Colon (tissue), 2 donors: ENCODE measurements at regions not wholly inside any gene's neighbourhood (a gene's known extent, or its start where the extent isn't known, plus 50 kb on each side); places are given as distances from the start of the nearest gene placed in this dataset.

Experiments used
- FAIRE-seq: peaks from 2 replicates; lab custom pipeline; 2012; peaks lifted over from hg19 to GRCh38; lab: Jason Lieb, UNC
- donor health status: control.
- donor health status: control.

DNA sequence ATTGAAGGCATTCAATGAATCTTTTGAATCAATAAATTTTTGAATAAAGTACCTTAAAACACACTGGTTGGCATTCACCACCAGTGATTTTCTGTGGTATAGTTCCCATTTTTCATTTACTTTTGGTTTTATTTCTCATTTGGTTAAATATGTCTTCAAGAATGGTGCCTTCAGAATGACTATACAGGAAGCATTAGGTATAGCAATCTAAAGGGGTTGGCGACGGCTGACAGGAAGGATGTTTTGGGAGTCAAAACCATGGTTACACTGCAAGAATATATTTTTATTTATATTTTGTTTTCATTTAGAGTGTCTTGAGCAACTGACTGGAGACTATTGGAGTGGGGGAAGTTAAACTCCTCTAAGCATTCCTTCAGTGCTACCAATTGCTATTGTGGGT, 235.7 kb downstream of the HTR1A start:
- no peak for FAIRE-seq

DNA sequence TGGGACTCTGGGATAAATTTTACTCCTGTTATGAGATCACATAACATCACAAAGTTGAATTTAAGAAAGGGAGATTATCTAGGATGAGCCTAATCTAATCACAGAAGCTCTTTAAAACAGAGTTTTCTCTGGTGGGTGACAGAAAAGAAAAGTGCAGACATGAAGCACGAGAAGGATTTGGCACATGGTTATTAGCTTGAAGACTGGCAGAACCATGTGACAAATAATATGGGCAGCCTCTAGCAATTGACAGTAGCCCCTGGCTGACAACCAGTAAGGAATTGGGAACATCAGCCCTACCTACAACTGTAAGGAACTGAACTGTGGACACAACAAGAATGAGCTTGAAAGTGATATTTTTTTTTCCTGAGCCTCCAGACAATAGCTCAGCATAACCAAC, 243.1 kb downstream of the HTR1A start:
- no peak for FAIRE-seq

DNA sequence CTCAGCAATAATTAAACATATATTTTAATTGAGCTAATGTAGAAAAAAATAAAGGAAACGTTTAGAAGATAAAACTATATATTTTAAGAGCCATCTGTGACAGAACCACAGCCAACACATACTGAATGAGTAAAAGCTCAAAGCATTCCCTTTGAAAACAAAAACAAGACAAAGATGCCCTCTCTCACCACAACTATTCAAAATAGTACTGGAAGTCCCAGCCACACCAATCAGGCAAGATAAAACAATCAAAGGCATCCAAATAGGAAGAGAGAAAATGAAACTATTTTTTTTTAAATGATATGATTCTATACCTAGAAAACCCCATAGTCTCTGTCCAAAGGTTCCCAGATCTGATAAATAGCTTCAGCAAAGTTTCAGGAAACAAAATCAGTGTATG, 262.0 kb downstream of the HTR1A start:
- no peak for FAIRE-seq

DNA sequence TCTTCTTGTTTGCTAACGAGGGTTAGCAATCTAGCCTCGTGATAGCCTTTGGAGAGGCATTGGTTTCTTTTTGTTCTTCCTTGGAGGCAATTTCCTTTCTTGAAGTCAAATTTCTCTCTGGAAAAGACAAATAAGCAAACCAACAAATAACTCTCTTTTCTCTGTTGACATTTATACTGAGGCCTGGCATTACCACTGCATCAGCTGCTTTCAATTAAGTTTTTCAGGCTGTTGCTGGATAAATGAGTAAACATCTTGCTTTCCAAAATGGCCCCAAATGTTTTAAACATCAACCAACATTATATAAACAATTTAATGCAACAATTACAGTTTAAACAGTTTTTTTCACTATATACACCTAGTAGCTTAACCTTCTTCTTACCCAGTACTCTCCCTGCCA, 264.4 kb downstream of the HTR1A start:
- no peak for FAIRE-seq

DNA sequence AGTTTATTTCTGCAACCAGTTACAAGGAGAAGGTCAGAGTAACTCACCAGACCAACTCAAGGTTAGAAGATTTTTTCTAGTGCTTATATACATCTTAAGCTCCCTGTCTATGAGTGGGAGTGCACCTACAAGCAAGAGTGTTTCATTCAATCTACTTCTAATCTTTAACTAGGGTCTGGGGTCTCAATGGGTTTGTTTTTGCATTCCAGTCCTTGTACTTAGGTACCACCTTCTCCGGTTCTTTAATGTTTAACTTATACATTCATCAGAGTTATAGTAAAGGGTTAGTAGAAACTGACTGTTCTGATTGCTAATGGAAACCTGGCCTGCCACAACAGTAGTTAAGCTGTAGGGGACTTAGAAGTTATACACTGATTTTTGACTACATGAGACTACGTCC, 271.7 kb downstream of the HTR1A start:
- FAIRE-seq: no peak

DNA sequence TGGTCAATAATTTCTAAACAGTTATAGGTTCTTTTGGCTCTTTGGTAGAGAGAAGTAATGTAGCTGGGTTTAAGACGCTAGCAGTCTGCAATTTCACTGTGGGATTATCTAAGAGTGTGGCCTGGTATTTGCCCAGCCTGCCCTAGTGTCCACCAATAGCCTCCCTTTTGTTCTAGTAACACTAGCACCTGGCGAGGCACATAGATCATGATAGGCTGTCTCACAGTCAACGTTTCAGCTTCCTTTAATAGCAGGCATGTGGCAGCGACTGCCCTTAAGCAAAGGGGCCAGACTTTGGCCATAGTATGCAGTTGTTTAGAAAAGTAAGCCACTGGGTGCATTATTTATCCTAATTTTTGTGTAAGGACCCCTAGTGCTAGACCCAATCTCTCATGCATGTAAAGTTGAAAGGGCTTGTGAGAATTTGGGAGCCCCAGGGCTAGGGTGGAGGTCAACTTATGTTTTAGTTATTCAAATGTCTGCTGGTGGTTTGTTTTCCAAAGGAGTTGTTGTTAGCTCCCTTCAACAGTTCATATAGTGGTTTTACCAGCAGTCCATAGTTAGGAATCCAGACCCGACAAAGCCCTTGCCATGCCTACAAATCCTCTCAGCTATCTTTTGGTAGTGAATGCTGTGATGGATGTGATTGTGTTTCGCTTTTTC, 274.3 kb downstream of the HTR1A start:
- FAIRE-seq: no peak

DNA sequence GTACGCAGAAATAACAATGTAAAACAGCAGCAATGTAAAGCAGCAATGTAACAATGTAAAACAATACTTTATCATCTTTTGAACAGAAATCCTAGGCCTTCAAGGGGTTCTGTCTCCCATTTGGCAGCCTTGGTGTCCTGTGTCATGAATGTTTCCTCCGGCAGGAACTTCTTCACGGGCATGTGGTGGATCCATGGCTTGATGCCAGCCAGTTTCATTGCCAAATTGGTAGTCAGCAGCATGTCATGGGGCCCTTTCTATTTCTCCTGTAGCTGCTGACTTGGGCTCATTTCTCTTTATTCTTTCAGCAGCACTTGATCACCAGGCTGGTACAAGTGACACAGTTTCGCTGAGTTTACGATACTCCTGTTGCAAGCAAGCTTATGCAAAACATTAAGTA, 275.3 kb downstream of the HTR1A start:
- no peak for FAIRE-seq

DNA sequence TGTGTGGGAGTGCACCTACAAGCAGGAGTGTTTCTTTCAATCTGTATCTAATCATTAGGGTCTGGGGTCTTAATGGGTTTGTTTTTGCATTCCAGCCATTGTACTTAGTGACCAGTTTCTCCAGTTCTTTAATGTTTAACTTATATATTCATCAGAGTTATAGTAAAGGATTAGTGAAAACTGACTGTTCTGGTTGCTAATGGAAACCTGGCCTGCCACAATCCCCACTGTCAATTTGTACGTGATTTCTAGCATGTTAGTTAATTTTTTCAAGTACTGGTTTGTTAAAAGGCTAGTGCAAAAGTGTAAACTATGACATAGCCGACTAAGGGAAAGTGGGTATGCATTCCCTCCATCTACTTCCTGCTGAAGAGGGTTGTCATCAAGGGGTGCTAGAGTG, 276.1 kb downstream of the HTR1A start:
- no peak for FAIRE-seq

DNA sequence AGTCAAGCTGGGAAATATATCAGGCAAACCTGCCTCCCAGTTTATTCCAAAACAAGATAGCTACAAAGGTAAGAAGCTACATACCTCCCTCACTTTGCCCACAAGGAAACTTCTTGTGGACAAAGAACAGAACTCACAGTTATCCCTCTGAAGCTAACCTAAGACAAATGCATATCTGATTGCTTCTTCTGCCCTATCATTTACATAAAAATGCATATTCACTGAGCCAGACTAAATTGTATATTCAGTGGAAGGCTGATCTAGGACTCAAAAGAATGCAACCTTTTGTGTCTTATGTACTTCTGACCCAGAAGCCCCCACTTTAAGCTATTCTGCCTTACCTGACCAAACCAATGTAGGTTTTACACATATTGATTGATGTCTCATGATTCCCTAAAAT, 276.8 kb downstream of the HTR1A start:
- no peak for FAIRE-seq

DNA sequence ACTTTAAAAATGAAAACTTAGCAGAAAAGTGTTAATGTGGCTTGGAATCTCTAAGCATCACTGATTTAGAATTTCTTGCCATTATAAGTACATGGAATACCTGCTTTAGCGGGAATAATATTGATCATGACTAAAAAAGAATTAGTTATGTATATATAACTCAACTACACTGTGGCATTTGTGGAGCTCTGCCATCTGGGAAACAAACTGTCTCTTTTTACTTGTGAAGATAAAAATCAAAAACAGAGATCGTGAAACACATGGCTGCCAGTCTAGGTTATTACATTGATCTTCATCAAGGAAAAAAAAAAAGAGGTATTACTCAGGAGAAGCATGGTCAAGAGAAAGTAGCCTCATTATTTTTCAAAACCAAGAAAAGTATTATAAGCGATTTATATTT, 287.4 kb downstream of the HTR1A start:
- no peak for FAIRE-seq

DNA sequence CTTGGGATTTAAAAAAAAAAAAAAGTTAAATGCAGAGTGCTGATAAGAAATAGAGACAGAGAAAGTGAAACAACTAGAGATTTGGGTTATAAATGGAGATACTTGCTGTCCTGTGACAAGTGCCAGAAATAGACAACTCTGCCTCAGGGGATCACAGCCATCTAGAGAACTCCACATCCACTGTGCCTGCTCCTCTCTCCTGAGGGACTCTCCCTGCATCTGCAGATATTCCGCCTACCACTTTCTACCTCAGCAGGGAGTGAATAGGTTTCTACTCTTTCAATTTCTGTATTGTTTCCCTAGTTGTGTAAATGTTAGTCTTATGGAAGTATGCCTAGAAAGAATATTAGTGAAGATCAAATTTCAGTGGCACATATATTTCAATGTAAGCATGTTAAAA, 307.2 kb downstream of the HTR1A start:
- no peak for FAIRE-seq

DNA sequence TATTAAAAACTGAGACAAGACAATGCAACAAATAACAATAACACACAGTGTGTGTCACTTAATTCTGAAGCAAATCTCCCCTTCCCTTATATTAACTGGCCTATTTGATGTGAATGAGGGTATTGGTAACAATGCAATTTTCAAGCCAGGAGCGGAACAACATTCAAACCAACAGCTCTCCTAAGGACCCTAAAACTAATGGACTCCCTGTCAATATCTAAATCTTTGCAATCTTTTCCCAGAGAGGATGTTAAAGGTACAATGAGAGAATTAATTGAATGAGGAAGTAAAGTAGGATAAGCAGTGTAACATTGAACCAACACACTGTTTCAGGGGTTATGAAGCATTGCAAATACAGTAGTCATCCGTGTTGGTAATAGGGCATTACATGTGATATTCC, 311.7 kb downstream of the HTR1A start:
- no peak for FAIRE-seq

DNA sequence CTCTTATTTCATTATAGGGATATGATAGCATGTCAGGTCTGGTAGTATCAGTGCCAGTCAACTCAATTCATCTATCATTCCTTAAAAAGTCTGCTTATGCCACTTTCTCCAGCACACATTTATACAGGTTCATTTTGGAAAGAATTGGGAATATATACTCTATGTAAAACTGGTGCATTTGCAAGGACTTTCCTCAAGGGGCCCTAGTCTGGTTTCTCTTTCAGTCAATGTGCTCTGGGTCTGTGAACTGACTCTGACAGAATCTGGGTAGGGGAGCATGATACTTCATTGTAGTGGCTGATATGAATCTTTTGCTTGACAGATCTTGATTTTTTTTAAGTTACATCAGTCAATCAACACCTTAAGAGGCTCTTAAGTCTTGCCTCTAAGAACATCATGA, 313.9 kb downstream of the HTR1A start:
- FAIRE-seq: no peak

DNA sequence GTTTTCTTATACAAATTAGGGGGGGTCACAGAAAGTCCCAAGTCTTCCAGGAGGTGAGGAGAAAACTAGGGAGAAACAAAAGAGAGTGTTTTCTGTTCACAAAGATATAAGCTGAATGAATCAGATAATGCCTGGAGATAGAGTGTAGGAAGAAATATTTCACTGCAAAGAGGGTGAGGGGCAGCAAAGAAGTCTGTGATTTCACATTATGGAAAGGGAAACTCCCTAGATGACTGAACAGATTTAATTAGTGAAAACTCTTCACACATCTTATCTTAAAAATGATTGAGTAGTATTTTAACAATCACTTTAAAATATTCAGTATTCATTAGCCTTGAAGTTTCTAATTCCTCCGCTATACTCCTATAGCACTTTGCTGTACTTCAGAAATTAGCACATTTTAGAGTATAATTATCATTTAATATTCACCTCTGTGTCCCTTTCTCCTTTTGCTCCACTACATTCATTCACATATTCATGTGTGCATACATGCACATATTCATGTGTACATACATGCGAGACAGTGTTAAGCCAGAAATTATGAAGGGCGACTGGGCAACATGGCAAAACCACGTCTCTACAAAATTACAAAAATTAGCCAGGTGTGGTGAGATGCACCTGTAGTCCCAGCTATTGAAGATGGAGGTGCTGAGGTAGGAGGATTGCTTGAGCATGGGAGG, 332.2 kb downstream of the HTR1A start:
- no peak for FAIRE-seq

DNA sequence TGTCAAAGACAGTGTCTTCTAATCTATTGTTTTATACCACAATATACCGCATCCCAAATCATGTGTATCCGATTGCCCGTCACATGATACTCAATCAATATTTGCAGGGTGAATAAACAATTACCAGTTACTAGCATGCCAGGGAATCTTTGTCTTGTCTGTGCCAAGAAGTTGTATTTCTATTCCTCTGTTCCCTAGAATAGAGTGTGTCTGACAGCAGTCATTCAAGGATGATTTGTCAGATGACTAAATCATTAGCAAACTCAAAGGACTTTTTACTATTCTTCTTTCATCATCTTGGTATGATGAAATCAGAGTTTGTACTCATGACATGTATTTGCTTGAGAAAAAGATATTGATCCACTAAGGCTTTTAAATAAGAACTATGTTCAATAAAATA, 348.8 kb downstream of the HTR1A start:
- no peak for FAIRE-seq

DNA sequence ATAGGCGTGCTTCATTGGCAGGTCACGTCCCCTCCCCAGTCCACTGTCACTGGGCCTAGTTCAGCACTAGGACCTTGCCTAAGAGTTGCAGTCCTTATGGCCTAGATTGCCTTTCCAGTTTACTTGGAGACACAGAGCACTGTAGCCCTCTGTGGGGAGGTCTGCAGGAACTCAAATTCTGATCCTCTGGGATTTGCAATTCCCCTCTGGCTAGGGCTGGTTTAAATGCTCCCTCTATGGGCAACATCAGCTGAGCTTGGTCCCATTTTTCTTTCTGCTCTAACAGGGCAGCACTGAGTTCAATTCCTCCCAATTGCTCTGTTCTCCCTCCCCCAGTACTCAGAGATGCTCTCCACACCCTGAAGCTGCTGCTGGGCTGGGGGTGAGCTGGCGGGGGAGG, 358.2 kb downstream of the HTR1A start:
- FAIRE-seq: no peak

DNA sequence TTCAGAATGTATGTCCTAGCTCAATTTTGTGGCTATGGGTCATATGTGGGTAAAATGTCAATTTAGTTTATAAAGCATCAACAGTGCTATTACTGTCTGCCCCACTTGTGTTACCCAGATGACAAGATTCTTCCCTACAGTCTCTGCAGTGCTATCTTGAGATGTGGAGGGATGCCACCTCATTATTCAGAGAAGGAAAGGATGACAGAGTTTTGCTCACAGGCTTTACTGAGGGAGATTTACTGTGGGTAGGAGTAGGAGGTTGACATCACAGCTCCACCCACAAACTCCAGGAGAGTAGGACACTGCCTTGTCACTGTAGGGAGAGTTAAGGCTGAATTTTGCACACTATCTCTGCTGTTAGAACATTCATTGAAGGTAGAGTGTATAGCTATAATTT, 359.3 kb downstream of the HTR1A start:
- no peak for FAIRE-seq

DNA sequence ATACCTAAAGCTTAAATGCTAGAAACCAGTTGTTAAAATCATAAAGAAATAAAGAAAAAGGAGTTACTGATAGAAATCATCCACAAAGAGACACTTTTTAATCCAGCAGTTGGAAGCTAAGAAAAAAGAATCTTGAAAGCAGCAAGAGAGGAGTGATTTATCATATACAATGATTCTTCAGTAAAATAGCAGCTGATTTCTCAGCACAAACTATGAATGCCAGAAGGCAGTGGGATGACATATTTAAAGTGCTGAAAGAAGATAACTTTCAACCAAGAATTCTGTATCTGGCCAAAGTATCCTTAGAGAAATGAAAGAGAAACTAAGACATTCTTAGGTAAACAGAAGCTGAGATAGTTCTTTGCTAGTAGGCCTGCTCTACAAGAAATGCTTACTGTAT, 366.0 kb downstream of the HTR1A start:
- no peak for FAIRE-seq

DNA sequence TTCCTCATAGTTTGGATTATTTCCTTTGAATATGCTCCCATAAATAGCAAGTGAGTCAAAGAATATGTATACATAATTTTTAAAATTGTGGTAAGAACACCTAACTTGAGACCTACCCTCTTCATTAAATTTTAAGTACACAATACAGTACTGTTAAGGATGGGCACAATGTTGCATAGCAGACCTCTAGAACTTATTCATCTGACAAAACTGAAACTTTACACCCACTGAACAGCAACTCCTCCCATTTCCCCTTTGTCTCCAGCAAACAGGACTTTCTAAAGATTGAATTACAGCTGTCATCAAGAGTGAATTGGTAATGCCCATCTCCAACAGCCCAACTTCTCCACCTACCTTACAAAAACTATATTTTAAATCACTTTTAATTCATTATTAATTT, 388.9 kb downstream of the HTR1A start:
- FAIRE-seq: no peak

DNA sequence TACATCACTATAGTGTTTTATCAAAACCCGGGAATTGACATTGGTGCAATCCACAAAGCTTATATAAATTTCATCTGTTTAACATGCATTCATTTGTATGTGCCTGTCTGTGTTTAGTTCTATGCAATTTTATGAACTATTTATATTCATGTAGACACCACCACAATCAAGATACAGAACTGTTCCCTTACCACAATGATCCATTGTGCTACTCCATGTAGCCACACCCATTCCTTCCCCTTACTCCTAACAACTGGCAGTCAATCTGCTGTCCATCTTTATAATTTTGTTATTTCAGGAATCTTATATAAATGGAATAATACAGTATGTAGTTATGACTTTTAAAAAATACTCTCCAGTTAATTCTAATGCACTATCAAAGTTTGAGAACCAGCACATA, 389.5 kb downstream of the HTR1A start:
- no peak for FAIRE-seq

DNA sequence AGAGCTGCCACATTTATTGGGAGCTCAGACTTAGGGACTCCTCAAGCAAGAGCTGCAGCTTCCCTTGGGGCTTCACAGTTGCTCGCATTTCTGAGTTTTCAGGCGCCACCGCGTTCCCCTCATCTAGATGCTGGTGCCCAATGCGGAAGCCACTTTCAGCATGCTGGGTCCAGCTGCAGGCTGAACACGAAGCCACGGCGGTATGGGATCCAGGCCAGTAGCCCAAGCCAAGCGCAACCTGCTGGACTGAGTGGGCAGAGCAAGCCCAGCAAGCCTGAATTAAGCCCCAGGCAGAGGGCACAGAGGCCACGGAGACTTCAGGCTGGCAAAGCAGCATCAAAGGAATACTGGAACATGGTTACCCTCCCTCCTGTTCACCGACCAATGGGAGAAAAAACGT, 391.5 kb downstream of the HTR1A start:
- no peak for FAIRE-seq

DNA sequence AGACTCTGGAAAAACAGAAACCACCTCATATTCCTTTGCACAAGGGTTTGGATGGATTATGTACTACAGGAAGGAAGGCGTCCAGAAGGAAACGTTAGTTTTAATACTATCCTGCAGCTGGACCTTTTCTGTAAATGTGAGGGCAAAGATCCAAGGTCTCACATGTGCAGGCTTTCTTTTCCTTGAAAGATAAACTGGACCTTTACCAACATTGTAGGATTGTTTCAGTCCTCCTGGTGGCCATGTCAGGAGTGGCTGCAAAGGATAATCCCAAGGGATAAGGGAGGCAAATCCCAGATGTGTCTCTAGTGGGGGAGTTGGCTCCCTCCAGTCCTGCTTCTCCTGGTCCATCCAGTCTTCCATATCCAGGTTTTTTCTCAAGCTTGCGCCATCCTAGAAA, 397.5 kb downstream of the HTR1A start:
- no peak for FAIRE-seq

DNA sequence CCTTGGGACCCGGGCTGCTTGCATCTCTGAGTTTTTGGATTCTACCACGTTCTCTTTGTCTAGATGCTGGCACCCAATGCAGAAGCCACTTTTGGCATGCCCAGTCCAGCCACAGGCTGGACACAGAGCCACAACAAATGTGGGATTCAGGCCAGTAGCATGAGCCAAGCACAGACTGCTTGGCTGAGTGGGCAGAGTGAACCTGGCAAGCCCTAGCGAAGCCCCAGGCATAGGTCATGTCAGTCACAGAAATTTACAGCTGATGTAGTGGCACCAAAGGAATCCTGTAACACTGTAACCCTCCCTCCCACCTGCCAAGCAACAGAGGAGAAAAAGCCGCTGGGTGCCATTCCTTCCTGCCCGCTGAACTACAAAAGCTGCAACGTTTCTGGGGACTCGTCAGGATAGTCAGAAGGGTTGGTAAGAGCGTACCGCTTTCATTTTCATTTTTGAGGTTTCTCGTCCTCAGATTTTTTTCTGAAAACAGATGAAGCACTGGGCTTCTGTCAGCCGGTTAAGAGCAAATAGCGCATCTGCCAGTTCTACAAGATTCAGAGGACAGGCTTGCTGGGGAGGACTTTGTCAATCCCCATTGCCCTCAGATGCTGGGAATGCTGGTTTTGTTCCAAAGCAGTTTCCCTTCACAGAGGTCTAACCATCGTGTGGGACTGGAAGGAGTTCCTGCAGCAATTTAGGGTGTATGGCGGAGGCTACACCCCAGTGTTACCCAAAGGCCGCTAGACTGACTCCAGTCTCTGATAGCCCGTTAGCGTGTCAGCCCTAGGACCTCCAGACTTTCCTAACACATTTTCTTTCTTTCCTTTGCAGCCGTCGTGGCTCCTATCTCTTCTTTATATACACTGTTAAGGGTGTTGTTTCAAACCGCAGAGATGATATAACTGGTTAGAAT, 399.0 kb downstream of the HTR1A start:
- FAIRE-seq: no peak
